HEK293T (cell line): ENCODE measurements at regions not wholly inside any gene's neighbourhood (a gene's known extent, or its start where the extent isn't known, plus 50 kb on each side); places are given as distances from the start of the nearest gene placed in this dataset.

Source experiments
- ARNT ChIP-seq: fragments of 450-650 bp; IDR thresholded peaks from 2 replicates; pipeline ENCODE4 v1.6.1; 2017; ENCODE audit warnings: mild to moderate bottlenecking
- BHLHE40 ChIP-seq: fragments of 450-650 bp; IDR thresholded peaks from 2 replicates; pipeline ENCODE4 v1.6.1; 2016; ENCODE audit warnings: mild to moderate bottlenecking, moderate library complexity, borderline replicate concordance
- CTBP1 ChIP-seq: fragments of 450-650 bp; IDR thresholded peaks from 2 replicates; pipeline ENCODE4 v1.6.1; 2016; ENCODE audit warnings: borderline replicate concordance
- ELF4 ChIP-seq: fragments of 450-650 bp; IDR thresholded peaks from 2 replicates; pipeline ENCODE4 v1.6.1; 2017; ENCODE audit warnings: antibody characterized with exemption
- FOXK2 ChIP-seq: fragments of 450-650 bp; IDR thresholded peaks from 2 replicates; pipeline ENCODE4 v1.6.1; 2016; ENCODE audit warnings: mild to moderate bottlenecking
- FOXM1 ChIP-seq: fragments of 450-650 bp; IDR thresholded peaks from 2 replicates; pipeline ENCODE4 v1.6.1; 2017; ENCODE audit warnings: mild to moderate bottlenecking, borderline replicate concordance
- HDGF ChIP-seq: fragments of 450-650 bp; IDR thresholded peaks from 2 replicates; pipeline ENCODE4 v1.6.1; 2017; ENCODE audit warnings: antibody characterized with exemption, borderline replicate concordance
- LEF1 ChIP-seq: fragments of 450-650 bp; IDR thresholded peaks from 2 replicates; pipeline ENCODE4 v1.6.1; 2017; ENCODE audit warnings: mild to moderate bottlenecking, borderline replicate concordance
- SP1 ChIP-seq: fragments of 450-650 bp; IDR thresholded peaks from 2 replicates; pipeline ENCODE4 v1.6.1; 2017
- SUZ12 ChIP-seq: fragments of 450-650 bp; IDR thresholded peaks from 2 replicates; pipeline ENCODE4 v1.6.1; 2016; ENCODE audit warnings: mild to moderate bottlenecking
- TF ChIP-seq, protein P1 (sequence below): fragments of 450-650 bp; IDR thresholded peaks from 2 replicates; pipeline ENCODE4 v1.6.1; 2016

GRCh38 chr18:27415495-27415894 lies 230.4 kb upstream of the CHST9 start:
- no peak for TF ChIP-seq FOXM1
- TF ChIP-seq SUZ12 = no peak
- no peak for TF ChIP-seq FOXK2
- TF ChIP-seq SP1 = no peak
- no peak for TF ChIP-seq HDGF
- no peak for TF ChIP-seq CTBP1
- TF ChIP-seq BHLHE40 = no peak
- no peak for TF ChIP-seq LEF1
- TF ChIP-seq, protein P1, sequence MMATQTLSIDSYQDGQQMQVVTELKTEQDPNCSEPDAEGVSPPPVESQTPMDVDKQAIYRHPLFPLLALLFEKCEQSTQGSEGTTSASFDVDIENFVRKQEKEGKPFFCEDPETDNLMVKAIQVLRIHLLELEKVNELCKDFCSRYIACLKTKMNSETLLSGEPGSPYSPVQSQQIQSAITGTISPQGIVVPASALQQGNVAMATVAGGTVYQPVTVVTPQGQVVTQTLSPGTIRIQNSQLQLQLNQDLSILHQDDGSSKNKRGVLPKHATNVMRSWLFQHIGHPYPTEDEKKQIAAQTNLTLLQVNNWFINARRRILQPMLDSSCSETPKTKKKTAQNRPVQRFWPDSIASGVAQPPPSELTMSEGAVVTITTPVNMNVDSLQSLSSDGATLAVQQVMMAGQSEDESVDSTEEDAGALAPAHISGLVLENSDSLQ = no peak
- no peak for TF ChIP-seq ELF4
- no peak for TF ChIP-seq ARNT
